ENCODE measurements at regions not wholly inside any gene's neighbourhood (a gene's known extent, or its start where the extent isn't known, plus 50 kb on each side); places are given as distances from the start of the nearest gene placed in this dataset.

- no peak for ATAC-seq
- intact Hi-C loops (cut with micrococcal nuclease) = no loop called here
- POLR2A ChIA-PET = no interaction called here
- Mint-ChIP-seq H3K27me3 (no peaks in the 10 kb centered on the region), H3K9me3 (no peaks in the 10 kb centered on the region), H3K4me1 (no peaks in the 10 kb centered on the region), H3K4me3 (no peak overlapping the region), H3K27ac (no peak overlapping the region), H3K36me3 (no peaks in the 10 kb centered on the region)
- CTCF ChIA-PET = no interaction called here
- H3K9me3 ChIP-seq (ENCODE audit: control insufficient read depth in 2 of 3, low read length in 3 of 3) = no peaks in the 10 kb centered on the region
- no peaks in the 10 kb centered on the region for H3K36me3 ChIP-seq (ENCODE audit: control insufficient read depth in 2 of 3, insufficient read depth in 3 of 3, low read length in 3 of 3)
- no peak for DNase-seq
- H3K4me3 ChIP-seq (ENCODE audit: low read length) = no peak overlapping the region
- H3K4me1 ChIP-seq (ENCODE audit: control insufficient read depth in 2 of 2, insufficient read depth in 2 of 2, low read length in 2 of 2) = no peaks in the 10 kb centered on the region
- H3K27me3 ChIP-seq (ENCODE audit: control insufficient read depth in 2 of 2, insufficient read depth in 2 of 2, low read length in 2 of 2) = no peaks in the 10 kb centered on the region
- H3K27ac ChIP-seq (ENCODE audit: low read depth, low read length) = no peak overlapping the region
Observed at GRCh38 chrX:22740836-22741235, 258.9 kb upstream of the DDX53 start.

- ChIA-PET POLR2A (no interaction called here), CTCF (no interaction called here)
- H3K9me3 Mint-ChIP-seq = no peaks in the 10 kb centered on the region
- no peak overlapping the region for H3K4me3 ChIP-seq (ENCODE audit: low read length)
- no peaks in the 10 kb centered on the region for H3K36me3 ChIP-seq (ENCODE audit: control insufficient read depth in 2 of 3, insufficient read depth in 3 of 3, low read length in 3 of 3)
- ATAC-seq (no peak), DNase-seq (no peak)
- intact Hi-C loops (cut with micrococcal nuclease) = no loop called here
- no peaks in the 10 kb centered on the region for H3K36me3 Mint-ChIP-seq
- no peaks in the 10 kb centered on the region for H3K4me1 ChIP-seq (ENCODE audit: control insufficient read depth in 2 of 2, insufficient read depth in 2 of 2, low read length in 2 of 2)
- no peaks in the 10 kb centered on the region for H3K4me1 Mint-ChIP-seq
- H3K27me3 Mint-ChIP-seq = no peaks in the 10 kb centered on the region
- no peaks in the 10 kb centered on the region for H3K27me3 ChIP-seq (ENCODE audit: control insufficient read depth in 2 of 2, insufficient read depth in 2 of 2, low read length in 2 of 2)
- H3K4me3 Mint-ChIP-seq = no peak overlapping the region
- H3K27ac Mint-ChIP-seq = no peak overlapping the region
- no peaks in the 10 kb centered on the region for H3K9me3 ChIP-seq (ENCODE audit: control insufficient read depth in 2 of 3, low read length in 3 of 3)
- H3K27ac ChIP-seq (ENCODE audit: low read depth, low read length) = no peak overlapping the region
Observed at GRCh38 chrX:22742174-22742573, 257.6 kb upstream of the DDX53 start.

DNA sequence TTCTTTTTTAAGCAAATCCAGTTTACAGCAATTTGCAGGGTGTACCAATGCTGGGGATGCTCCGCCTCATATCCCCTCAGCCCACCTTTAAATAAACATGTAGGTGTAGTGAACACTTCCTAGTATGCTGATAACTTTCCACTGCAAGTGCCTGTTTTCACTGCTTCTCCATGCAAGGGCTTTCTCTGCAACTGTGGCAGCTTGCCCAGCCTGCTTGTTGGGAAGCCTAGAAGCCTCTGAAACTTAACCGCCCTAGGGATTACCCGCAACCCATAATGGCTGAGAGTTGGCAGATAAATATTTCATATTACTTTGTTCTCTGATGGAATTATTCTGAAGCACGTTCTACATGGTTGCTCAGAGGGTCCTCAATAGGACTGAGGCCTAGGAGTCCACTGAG, 253.7 kb upstream of the DDX53 start:
- POLR2A ChIA-PET = no interaction called here
- Histone ChIP-seq H3K36me3 (ENCODE audit: control insufficient read depth in 2 of 3, insufficient read depth in 3 of 3, low read length in 3 of 3) (no peaks in the 10 kb centered on the region), H3K27me3 (ENCODE audit: control insufficient read depth in 2 of 2, insufficient read depth in 2 of 2, low read length in 2 of 2) (no peaks in the 10 kb centered on the region), H3K9me3 (ENCODE audit: control insufficient read depth in 2 of 3, low read length in 3 of 3) (no peaks in the 10 kb centered on the region), H3K4me1 (ENCODE audit: control insufficient read depth in 2 of 2, insufficient read depth in 2 of 2, low read length in 2 of 2) (no peaks in the 10 kb centered on the region), H3K4me3 (ENCODE audit: low read length) (no peak overlapping the region), H3K27ac (ENCODE audit: low read depth, low read length) (no peak overlapping the region)
- no peaks in the 10 kb centered on the region for H3K36me3 Mint-ChIP-seq
- intact Hi-C loops (cut with micrococcal nuclease) = no loop called here
- H3K4me3 Mint-ChIP-seq = no peak overlapping the region
- CTCF ChIA-PET = no interaction called here
- H3K4me1 Mint-ChIP-seq = no peaks in the 10 kb centered on the region
- no peak overlapping the region for H3K27ac Mint-ChIP-seq
- H3K27me3 Mint-ChIP-seq = no peaks in the 10 kb centered on the region
- H3K9me3 Mint-ChIP-seq = no peaks in the 10 kb centered on the region
- no peak for DNase-seq
- ATAC-seq = no peak

DNA sequence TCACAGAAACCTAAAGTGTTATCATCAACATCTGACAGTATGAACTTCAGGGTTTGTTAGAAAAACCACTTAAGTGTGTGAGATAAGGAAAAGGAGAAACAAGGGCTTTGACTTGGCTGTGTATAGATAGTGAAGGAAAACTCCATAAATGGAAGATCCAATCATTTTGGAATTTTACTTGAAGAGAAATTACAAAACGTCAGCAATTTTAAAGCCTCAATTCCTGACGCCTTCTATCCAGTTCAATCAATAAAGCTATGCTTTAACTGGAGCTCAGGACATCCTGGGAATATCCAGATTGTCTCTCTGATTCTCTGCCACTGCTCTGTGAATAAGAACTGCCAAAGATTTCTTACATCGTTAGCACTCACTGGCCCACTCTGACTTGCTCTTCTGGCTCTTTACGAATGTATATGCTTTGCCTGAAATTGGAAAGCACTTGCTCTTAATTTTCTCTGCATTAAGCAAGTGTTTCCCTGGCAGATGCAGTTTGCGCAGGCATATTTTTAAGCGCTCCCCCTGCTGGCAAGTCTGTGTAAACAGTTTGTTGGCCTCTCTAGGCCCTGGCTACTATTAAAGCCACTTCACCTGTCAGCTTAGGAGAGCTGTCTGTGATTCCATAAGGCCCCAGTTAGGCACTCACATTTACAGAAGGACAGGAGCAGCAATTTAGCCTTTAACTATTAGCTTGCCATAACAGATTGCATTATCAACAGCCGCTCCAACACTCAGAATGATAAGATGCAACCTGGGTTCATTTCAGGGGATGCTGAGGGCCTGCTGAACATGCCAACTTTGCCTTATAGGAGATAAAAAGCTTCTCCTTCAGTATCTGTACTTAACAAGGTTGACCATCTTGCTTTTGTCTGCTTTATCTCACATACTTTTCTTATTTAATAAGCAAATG, 251.4 kb upstream of the DDX53 start:
- intact Hi-C loops (cut with micrococcal nuclease) = loop anchor here in 1 of 2 donors (1.0 kb wide), 1 partner anchor 612 kb away; no protein-coding TSS in a partner anchor
- H3K9me3 ChIP-seq (ENCODE audit: control insufficient read depth in 2 of 3, low read length in 3 of 3) = no peaks in the 10 kb centered on the region
- ATAC-seq (no peak), DNase-seq (peak in 7 of 9 donors; percentile 2 to 44 (median 26))
- Mint-ChIP-seq H3K9me3 (no peaks in the 10 kb centered on the region), H3K27ac (no peak overlapping the region), H3K36me3 (no peaks in the 10 kb centered on the region), H3K27me3 (no peaks in the 10 kb centered on the region), H3K4me1 (no peaks in the 10 kb centered on the region), H3K4me3 (no peak overlapping the region)
- ChIA-PET CTCF (interaction anchor here (1.0 to 1.3 kb wide), 2 partner anchors 9 kb away, joined by 4 read pairs; no protein-coding TSS in a partner anchor), POLR2A (no interaction called here)
- H3K27ac ChIP-seq (ENCODE audit: low read depth, low read length) = no peak overlapping the region
- no peak overlapping the region for H3K4me3 ChIP-seq (ENCODE audit: low read length)
- no peaks in the 10 kb centered on the region for H3K36me3 ChIP-seq (ENCODE audit: control insufficient read depth in 2 of 3, insufficient read depth in 3 of 3, low read length in 3 of 3)
- no peaks in the 10 kb centered on the region for H3K4me1 ChIP-seq (ENCODE audit: control insufficient read depth in 2 of 2, insufficient read depth in 2 of 2, low read length in 2 of 2)
- H3K27me3 ChIP-seq (ENCODE audit: control insufficient read depth in 2 of 2, insufficient read depth in 2 of 2, low read length in 2 of 2) = no peaks in the 10 kb centered on the region

DNA sequence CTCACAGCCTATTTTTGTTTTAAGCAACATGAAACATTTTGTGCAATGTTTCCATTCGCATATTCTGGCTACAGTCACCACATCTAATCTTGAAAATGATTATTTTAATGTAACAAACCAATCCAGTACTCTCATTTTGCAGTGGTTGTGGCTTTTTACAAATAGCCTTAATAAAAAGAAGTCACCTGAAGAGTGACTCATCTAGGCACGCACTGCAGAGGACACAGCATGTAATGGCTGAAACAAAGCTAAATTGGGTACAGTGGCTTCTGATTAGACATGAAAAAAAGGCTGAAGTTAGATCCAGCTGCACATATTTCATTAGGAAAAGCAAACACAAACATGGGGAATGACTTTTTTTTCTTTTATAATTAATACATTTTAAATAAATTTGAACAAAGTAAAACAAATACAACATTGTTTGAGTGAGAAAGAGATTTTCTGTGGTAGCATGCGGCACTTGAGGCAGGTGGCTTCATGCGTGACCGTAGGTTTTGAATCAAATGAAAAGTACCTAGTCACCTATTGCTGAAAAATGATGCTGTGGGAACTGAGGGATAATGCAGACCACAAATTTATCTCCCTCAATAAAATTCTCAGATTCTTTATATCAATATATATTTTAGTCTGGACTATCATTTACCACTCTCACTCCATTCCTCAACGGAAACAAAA, 240.8 kb upstream of the DDX53 start:
- ChIA-PET POLR2A (no interaction called here), CTCF (no interaction called here)
- Mint-ChIP-seq H3K27me3 (no peaks in the 10 kb centered on the region), H3K27ac (no peak overlapping the region), H3K4me1 (no peaks in the 10 kb centered on the region), H3K9me3 (no peaks in the 10 kb centered on the region), H3K36me3 (no peaks in the 10 kb centered on the region), H3K4me3 (no peak overlapping the region)
- DNase-seq (no peak), ATAC-seq (no peak)
- no peaks in the 10 kb centered on the region for H3K27me3 ChIP-seq (ENCODE audit: control insufficient read depth in 2 of 2, insufficient read depth in 2 of 2, low read length in 2 of 2)
- H3K27ac ChIP-seq (ENCODE audit: low read depth, low read length) = no peak overlapping the region
- no peaks in the 10 kb centered on the region for H3K36me3 ChIP-seq (ENCODE audit: control insufficient read depth in 2 of 3, insufficient read depth in 3 of 3, low read length in 3 of 3)
- intact Hi-C loops (cut with micrococcal nuclease) = no loop called here
- H3K4me1 ChIP-seq (ENCODE audit: control insufficient read depth in 2 of 2, insufficient read depth in 2 of 2, low read length in 2 of 2) = no peaks in the 10 kb centered on the region
- no peak overlapping the region for H3K4me3 ChIP-seq (ENCODE audit: low read length)
- H3K9me3 ChIP-seq (ENCODE audit: control insufficient read depth in 2 of 3, low read length in 3 of 3) = no peaks in the 10 kb centered on the region

GRCh38 chrX:22760513-22761057, 239.2 kb upstream of the DDX53 start:
- no peaks in the 10 kb centered on the region for H3K36me3 Mint-ChIP-seq
- no peaks in the 10 kb centered on the region for H3K27me3 Mint-ChIP-seq
- intact Hi-C loops (cut with micrococcal nuclease) = no loop called here
- Histone ChIP-seq H3K36me3 (ENCODE audit: control insufficient read depth in 2 of 3, insufficient read depth in 3 of 3, low read length in 3 of 3) (no peaks in the 10 kb centered on the region), H3K27me3 (ENCODE audit: control insufficient read depth in 2 of 2, insufficient read depth in 2 of 2, low read length in 2 of 2) (no peaks in the 10 kb centered on the region), H3K4me3 (ENCODE audit: low read length) (no peak overlapping the region), H3K9me3 (ENCODE audit: control insufficient read depth in 2 of 3, low read length in 3 of 3) (no peaks in the 10 kb centered on the region), H3K27ac (ENCODE audit: low read depth, low read length) (no peak overlapping the region), H3K4me1 (ENCODE audit: control insufficient read depth in 2 of 2, insufficient read depth in 2 of 2, low read length in 2 of 2) (no peaks in the 10 kb centered on the region)
- H3K4me1 Mint-ChIP-seq = no peaks in the 10 kb centered on the region
- no peaks in the 10 kb centered on the region for H3K9me3 Mint-ChIP-seq
- ATAC-seq (no peak), DNase-seq (no peak)
- ChIA-PET CTCF (no interaction called here), POLR2A (no interaction called here)
- H3K4me3 Mint-ChIP-seq = no peak overlapping the region
- no peak overlapping the region for H3K27ac Mint-ChIP-seq

All from naive thymus-derived CD4-positive, alpha-beta T cell (primary cell).